HFFc6 (cell line): ENCODE measurements at regions not wholly inside any gene's neighbourhood (a gene's known extent, or its start where the extent isn't known, plus 50 kb on each side); places are given as distances from the start of the nearest gene placed in this dataset.
"Not testable (repeated sequence)": the region's sequence is repeated elsewhere in the genome, so short reads cannot be mapped to it uniquely, and the experiment has no call there.

Source experiments
- DNase-seq: peaks from one replicate; pipeline ENCODE4 v3.0.0-alpha.2; 2018
- H3K27ac Mint-ChIP-seq: 2 replicates; pipeline ENCODE4 v1.8.0; 2020; ENCODE audit warnings: mild to moderate bottlenecking, mixed read lengths
- H3K27me3 Mint-ChIP-seq: 2 replicates; pipeline ENCODE4 v1.8.0; 2021; ENCODE audit warnings: mild to moderate bottlenecking, moderate library complexity, mixed read lengths; ENCODE audit not compliant: insufficient read depth
- H3K36me3 Mint-ChIP-seq: 2 replicates; pipeline ENCODE4 v1.8.0; 2021; ENCODE audit warnings: low read depth, mixed read lengths
- H3K4me1 Mint-ChIP-seq: 2 replicates; pipeline ENCODE4 v1.8.0; 2020; ENCODE audit warnings: low read depth, mixed read lengths
- H3K4me3 Mint-ChIP-seq: 2 replicates; pipeline ENCODE4 v1.8.0; 2020; ENCODE audit warnings: mild to moderate bottlenecking, moderate library complexity, mixed read lengths
- H3K9me3 Mint-ChIP-seq: 2 replicates; pipeline ENCODE4 v1.8.0; 2020; ENCODE audit warnings: mild to moderate bottlenecking, mixed read lengths
- CTCF ChIP-seq: fragments of 200-600 bp; sonication (generic); IDR thresholded peaks from 2 replicates; pipeline ENCODE4 v1.5.0; 2021; ENCODE audit warnings: antibody characterized with exemption, mild to moderate bottlenecking

GRCh38 chr19:33866696-33867095 lies 70.0 kb downstream of the KCTD15 start:
- Mint-ChIP-seq H3K27me3 (peaks cover 14% of the 10 kb centered on the region), H3K4me3 (no peak overlapping the region), H3K9me3 (no peaks in the 10 kb centered on the region; the same call in 1 of the 2 replicates), H3K27ac (no peak overlapping the region), H3K4me1 (peaks cover 10% of the 10 kb centered on the region), H3K36me3 (no peaks in the 10 kb centered on the region)
- DNase-seq = no peak
- no peak for TF ChIP-seq CTCF

GRCh38 chr19:33868076-33868735 lies 71.5 kb downstream of the KCTD15 start:
- Mint-ChIP-seq H3K27ac (no peak overlapping the region), H3K36me3 (no peaks in the 10 kb centered on the region), H3K4me1 (peaks cover 10% of the 10 kb centered on the region), H3K4me3 (peak overlapping the region; percentile 62), H3K9me3 (no peaks in the 10 kb centered on the region; the same call in 1 of the 2 replicates), H3K27me3 (peaks cover 14% of the 10 kb centered on the region)
- TF ChIP-seq CTCF = no peak
- no peak for DNase-seq

- peak overlapping the region; percentile 62 for H3K4me3 Mint-ChIP-seq
- no peak for DNase-seq
- no peaks in the 10 kb centered on the region; the same call in 1 of the 2 replicates for H3K9me3 Mint-ChIP-seq
- peaks cover 10% of the 10 kb centered on the region for H3K4me1 Mint-ChIP-seq
- no peaks in the 10 kb centered on the region for H3K36me3 Mint-ChIP-seq
- no peak overlapping the region for H3K27ac Mint-ChIP-seq
- H3K27me3 Mint-ChIP-seq = peaks cover 14% of the 10 kb centered on the region
- no peak for TF ChIP-seq CTCF
These were observed 72.2 kb downstream of the KCTD15 start for GRCh38 chr19:33868788-33869412.

GRCh38 chr19:33870298-33870932 lies 73.7 kb downstream of the KCTD15 start:
- Mint-ChIP-seq H3K27me3 (peaks cover 12% of the 10 kb centered on the region), H3K4me1 (peaks cover 10% of the 10 kb centered on the region)
- H3K27ac Mint-ChIP-seq, H3K4me3 Mint-ChIP-seq, H3K9me3 Mint-ChIP-seq, DNase-seq, H3K36me3 Mint-ChIP-seq: not testable (repeated sequence)

GRCh38 chr19:33871605-33872004 lies 74.9 kb downstream of the KCTD15 start:
- peaks cover 9% of the 10 kb centered on the region for H3K27me3 Mint-ChIP-seq
- H3K4me3 Mint-ChIP-seq = no peak overlapping the region
- H3K9me3 Mint-ChIP-seq = no peaks in the 10 kb centered on the region; the same call in 1 of the 2 replicates
- no peaks in the 10 kb centered on the region for H3K36me3 Mint-ChIP-seq
- peaks cover 10% of the 10 kb centered on the region for H3K4me1 Mint-ChIP-seq
- H3K27ac Mint-ChIP-seq = no peak overlapping the region
- no peak for TF ChIP-seq CTCF
- DNase-seq = no peak
